Esophagus muscularis mucosa (tissue), 4 donors: ENCODE measurements at regions not wholly inside any gene's neighbourhood (a gene's known extent, or its start where the extent isn't known, plus 50 kb on each side); places are given as distances from the start of the nearest gene placed in this dataset.

Experiments
- DNase-seq: peaks from one replicate; pipeline ENCODE4 v3.0.0-alpha.2; 2017; ENCODE audit errors: extremely low spot score
- H3K27ac ChIP-seq, 4 donors: fragments of 200-600 bp; sonication (generic); replicated peaks in 1 of 4; 1 replicate in 3 of 4; 2 replicates in 1 of 4; pipeline ENCODE4 v1.5.1; 2016 to 2019; ENCODE audit warnings: mild to moderate bottlenecking in 1 of 4
- H3K27me3 ChIP-seq, 4 donors: fragments of 200-600 bp; sonication (generic); one replicate each; pipeline versions ENCODE4 v1.5.1 to v1.6.0; 2016 to 2019
- H3K36me3 ChIP-seq, 4 donors: fragments of 200-600 bp; sonication (generic); one replicate each; pipeline ENCODE4 v1.5.1; 2016 to 2019
- H3K4me1 ChIP-seq, 4 donors: fragments of 200-600 bp; sonication (generic); one replicate each; pipeline ENCODE4 v1.5.1; 2016 to 2019
- H3K4me3 ChIP-seq, 4 donors: fragments of 200-600 bp; sonication (generic); 1 replicate in 2 of 4; 2 replicates in 2 of 4; pipeline ENCODE4 v1.5.1; 2016 to 2019; ENCODE audit warnings: mild to moderate bottlenecking in 4 of 4, moderate library complexity in 1 of 4
- H3K9me3 ChIP-seq, 4 donors: fragments of 200-600 bp; sonication (generic); 1 replicate in 3 of 4; 2 replicates in 1 of 4; pipeline ENCODE4 v1.5.1; 2016 to 2019
- CTCF ChIP-seq, 3 experiments: fragments of 200-600 bp in 2 of 3; fragments of 450-650 bp in 1 of 3; sonication (generic) in 2 of 3; IDR thresholded peaks; one replicate each; pipeline ENCODE4 v1.5.1; 2017 to 2019; ENCODE audit warnings: antibody characterized with exemption in 3 of 3, mild to moderate bottlenecking in 2 of 3, moderate library complexity in 1 of 3
- EP300 ChIP-seq: sonication (generic); formaldehyde crosslinking; IDR thresholded peaks from one replicate; pipeline ENCODE4 v1.6.1; 2017; ENCODE audit warnings: antibody characterized with exemption
- POLR2A ChIP-seq: fragments of 450-650 bp; IDR thresholded peaks from one replicate; pipeline ENCODE4 v1.6.1; 2017; ENCODE audit warnings: antibody characterized with exemption, moderate library complexity, mild to moderate bottlenecking, low read depth
- POLR2AphosphoS5 ChIP-seq, 2 donors: sonication (generic); formaldehyde crosslinking; IDR thresholded peaks; one replicate each; pipeline ENCODE4 v1.6.1; 2017; ENCODE audit warnings: antibody characterized with exemption in 2 of 2
- WGBS: methylation state at CpG from one replicate; pipeline ENCODE4 v1.1.5; 2018; 5-methylcytosine and 5-hydroxymethylcytosine counted together
- intact Hi-C: fragments of 100-400 bp; cut with DNase I; formaldehyde crosslinking; loops from one replicate; pipeline ENCODE4 v1.15.1; 2023

DNA sequence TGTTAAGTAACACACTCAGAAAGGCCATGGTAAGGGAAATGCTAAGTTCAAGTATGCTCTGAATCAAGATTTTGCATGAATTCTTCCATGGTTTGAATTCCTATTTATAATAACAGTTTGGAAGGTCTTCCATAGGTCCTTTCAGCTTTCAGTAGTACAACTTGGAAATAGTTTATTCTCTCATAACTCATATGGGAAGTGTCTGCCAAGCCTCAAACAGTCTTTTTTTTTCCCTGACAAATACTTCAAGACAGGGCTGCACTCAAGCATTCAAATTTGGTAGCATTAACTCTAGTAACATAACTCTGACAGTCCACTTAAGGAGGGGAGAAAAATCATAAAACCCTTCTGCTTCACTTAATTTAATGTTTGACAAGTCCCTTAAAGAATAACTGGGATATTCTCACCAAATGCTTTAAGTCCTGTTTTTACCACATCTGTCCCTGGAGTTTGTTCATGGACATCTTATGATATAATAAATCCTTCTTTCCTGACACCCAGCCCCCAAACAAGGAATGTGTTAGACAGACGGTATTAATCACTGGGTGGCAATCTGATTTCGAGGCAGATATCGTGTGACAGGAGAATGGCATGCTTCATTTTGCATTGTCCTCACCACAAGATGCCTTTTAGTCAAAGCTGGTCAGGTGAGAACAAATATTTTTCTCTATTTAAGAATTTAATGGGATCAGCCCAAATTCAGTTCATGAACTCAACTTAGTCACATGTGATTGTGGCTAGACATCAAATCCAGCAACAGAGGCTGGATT, 165.7 kb downstream of the BMP4 start:
- H3K4me3 ChIP-seq, result no peak overlapping the region
- TF ChIP-seq EP300 (no peak), POLR2AphosphoS5 (IDR thresholded peaks at IDR 0.05) (no peak), POLR2A (no peak), CTCF (IDR thresholded peaks at IDR 0.05) (no peak)
- 60% methylated on average over 3 of the region's 3 CpGs for WGBS
- H3K9me3 ChIP-seq, result no peaks in the 10 kb centered on the region
- H3K4me1 ChIP-seq, result peaks cover 0 to 7% (median 2%) of the 10 kb centered on the region in 4 donors
- H3K27me3 ChIP-seq, result no peaks in the 10 kb centered on the region
- H3K27ac ChIP-seq, result no peak overlapping the region
- no peaks in the 10 kb centered on the region for H3K36me3 ChIP-seq
- intact Hi-C loops, result no loop called here
- DNase-seq, result no peak

DNA sequence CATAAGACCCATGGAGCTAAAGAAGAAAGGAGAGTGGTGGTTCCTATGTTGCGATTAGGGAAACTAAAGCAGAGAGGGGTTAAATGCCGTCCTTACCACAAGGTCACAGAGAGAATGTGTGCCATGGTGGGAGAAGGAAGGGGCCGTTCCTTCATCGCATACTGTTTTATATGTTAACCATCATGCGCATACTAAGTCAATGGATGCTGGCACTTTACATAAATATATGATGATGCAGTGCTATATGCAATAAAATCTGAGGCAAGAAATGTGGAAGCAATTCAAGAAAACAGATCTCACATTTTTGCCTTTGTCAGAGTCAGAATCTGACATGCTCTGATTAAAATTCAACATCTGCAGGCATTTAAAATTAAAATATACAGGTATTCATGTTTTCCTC, 168.1 kb downstream of the BMP4 start:
- Histone ChIP-seq H3K36me3 (no peaks in the 10 kb centered on the region), H3K27ac (no peak overlapping the region), H3K4me3 (no peak overlapping the region), H3K27me3 (no peaks in the 10 kb centered on the region), H3K9me3 (no peaks in the 10 kb centered on the region), H3K4me1 (peaks cover 0 to 5% (median 0%) of the 10 kb centered on the region in 4 donors)
- DNase-seq, result no peak
- TF ChIP-seq CTCF (IDR thresholded peaks at IDR 0.05), result no peak
- TF ChIP-seq POLR2A, result no peak
- no peak for TF ChIP-seq POLR2AphosphoS5 (IDR thresholded peaks at IDR 0.05)
- no peak for TF ChIP-seq EP300
- 93% methylated on average over 5 of the region's 5 CpGs for WGBS
- intact Hi-C loops, result no loop called here

DNA sequence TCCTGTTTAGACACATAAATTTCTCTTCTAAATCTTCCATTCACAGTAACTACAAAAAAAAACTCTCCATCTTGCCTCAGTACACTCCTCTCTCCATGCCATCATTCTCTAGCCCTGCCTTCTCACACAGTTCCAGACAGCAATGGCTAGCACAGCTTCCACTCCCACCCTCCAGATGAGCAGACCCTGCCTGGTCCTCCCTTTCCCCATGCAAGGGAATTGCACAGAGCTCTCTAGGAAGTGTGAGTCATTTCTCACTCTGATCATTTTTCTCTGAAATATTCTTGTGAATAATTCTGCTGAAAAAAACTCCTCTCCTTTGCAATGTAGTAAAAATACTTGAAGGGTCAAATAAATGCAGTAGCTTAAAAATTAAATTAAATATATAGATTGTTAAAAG, 170.6 kb downstream of the BMP4 start:
- peaks cover 0 to 2% (median 0%) of the 10 kb centered on the region in 4 donors for H3K4me1 ChIP-seq
- H3K4me3 ChIP-seq, result no peak overlapping the region
- TF ChIP-seq POLR2A (no peak), EP300 (no peak), CTCF (IDR thresholded peaks at IDR 0.05) (no peak), POLR2AphosphoS5 (IDR thresholded peaks at IDR 0.05) (no peak)
- DNase-seq, result no peak
- intact Hi-C loops, result no loop called here
- no peaks in the 10 kb centered on the region for H3K9me3 ChIP-seq
- no peaks in the 10 kb centered on the region for H3K36me3 ChIP-seq
- no peaks in the 10 kb centered on the region for H3K27me3 ChIP-seq
- no peak overlapping the region for H3K27ac ChIP-seq

DNA sequence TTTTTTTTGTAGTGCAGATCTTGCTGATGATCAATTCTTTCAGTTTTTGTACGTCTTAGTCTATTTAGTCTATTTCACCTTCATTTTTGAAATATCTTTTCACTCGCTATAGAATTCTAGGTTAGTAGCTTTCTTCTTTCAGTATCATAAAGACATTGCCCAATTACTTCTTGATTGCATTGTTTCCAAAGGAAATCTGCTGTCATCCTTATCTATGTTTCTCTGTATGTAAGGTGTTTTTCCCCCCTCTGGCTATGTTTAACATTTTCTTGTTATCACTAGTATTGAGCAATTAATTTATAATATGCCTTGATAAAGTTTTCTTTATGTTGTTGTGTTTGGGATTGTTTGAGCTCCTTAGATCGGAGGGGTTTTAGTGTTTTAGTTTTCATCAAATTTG, 171.9 kb downstream of the BMP4 start:
- Histone ChIP-seq H3K4me1 (no peaks in the 10 kb centered on the region), H3K4me3 (no peak overlapping the region), H3K36me3 (no peaks in the 10 kb centered on the region), H3K27ac (no peak overlapping the region), H3K9me3 (no peaks in the 10 kb centered on the region), H3K27me3 (no peaks in the 10 kb centered on the region)
- TF ChIP-seq POLR2A (no peak), POLR2AphosphoS5 (IDR thresholded peaks at IDR 0.05) (no peak), EP300 (no peak), CTCF (IDR thresholded peaks at IDR 0.05) (no peak)
- 93% methylated on average over 3 of the region's 3 CpGs for WGBS
- intact Hi-C loops, result no loop called here
- no peak for DNase-seq

- Histone ChIP-seq H3K4me3 (no peak overlapping the region), H3K27ac (no peak overlapping the region), H3K27me3 (no peaks in the 10 kb centered on the region), H3K36me3 (no peaks in the 10 kb centered on the region), H3K4me1 (no peaks in the 10 kb centered on the region), H3K9me3 (no peaks in the 10 kb centered on the region)
- no peak for DNase-seq
- TF ChIP-seq EP300, result no peak
- no peak for TF ChIP-seq POLR2AphosphoS5 (IDR thresholded peaks at IDR 0.05)
- intact Hi-C loops, result no loop called here
These were observed 173.4 kb downstream of the BMP4 start for GRCh38 chr14:53783256-53783655.
